HCT116 (cell line): ENCODE measurements at regions not wholly inside any gene's neighbourhood (a gene's known extent, or its start where the extent isn't known, plus 50 kb on each side); places are given as distances from the start of the nearest gene placed in this dataset.

ENCODE experiments used
- ATAC-seq: fragments of 200-7000 bp; cut with Tn5 transposase; 2 replicates; pipeline ENCODE4 v1.9.1; 2020; ENCODE audit warnings: mild to moderate bottlenecking, moderate library complexity
- BruUV-seq: library from RNA; stranded (reverse); fragments of 400-500 nt; replicated peaks from 2 replicates; lab custom pipeline; 2021; lab: Mats Ljungman, UMichigan
- CTCF ChIA-PET: fragments of 300-600 bp; sonication (Branson Sonifier 250); formaldehyde crosslinking; loops from one replicate; lab custom pipeline; 2021; ENCODE audit warnings: antibody characterized with exemption; lab: Charles Lee
- POLR2A ChIA-PET: fragments of 300-600, 350-600 bp; sonication (Branson Sonifier 250); formaldehyde crosslinking; loops from one replicate; lab custom pipeline; 2021; ENCODE audit warnings: antibody characterized with exemption; lab: Charles Lee
- RAD21 ChIA-PET, 2 experiments: fragments of 300-600 bp; sonication (Branson Sonifier 250); formaldehyde crosslinking; loops; one replicate each; lab custom pipeline; 2023; ENCODE audit warnings: low total read pairs in 2 of 2; ENCODE audit not compliant: uncharacterized antibody in 2 of 2, unreplicated experiment in 2 of 2, low non-redundant PET in 1 of 2; lab: Charles Lee
- DNase-seq: peaks from one replicate; pipeline ENCODE4 v3.0.0-alpha.2; 2010; ENCODE audit warnings: low read depth, low spot score
- H2AFZ ChIP-seq: fragments of 200-600 bp; shearing (Covaris generic), sonication (generic); 2 replicates; pipeline ENCODE4 v1.6.1; 2017; ENCODE audit warnings: low read depth, mixed run types, mixed read lengths, antibody characterized with exemption, low read length; ENCODE audit not compliant: poor library complexity, severe bottlenecking
- H3K27ac ChIP-seq: 2 replicates; pipeline ENCODE4 v1.5.1; 2012; ENCODE audit warnings: low read depth, low read length
- H3K27me3 ChIP-seq: fragments of 200-600 bp; sonication (generic); 2 replicates; pipeline ENCODE4 v1.6.1; 2016; ENCODE audit warnings: mixed run types, low read length, mixed read lengths; ENCODE audit not compliant: insufficient read depth
- H3K36me3 ChIP-seq, 2 experiments: fragments of 200-500 bp in 1 of 2; fragments of 200-600 bp in 1 of 2; sonication (Bioruptor generic) in 1 of 2; sonication (generic) in 1 of 2; 2 replicates each; pipeline versions ENCODE4 v1.5.1 to v1.6.1; 2014 to 2016; ENCODE audit warnings: low read length in 2 of 2, inconsistent platforms in 1 of 2, mixed read lengths in 1 of 2, mixed run types in 1 of 2; ENCODE audit not compliant: insufficient read depth in 2 of 2, control insufficient read depth in 1 of 2
- H3K4me1 ChIP-seq, 2 experiments: fragments of 200-600 bp in 1 of 2; sonication (generic) in 1 of 2; 2 replicates each; pipeline versions ENCODE4 v1.5.1 to v1.6.1; 2012 to 2017; ENCODE audit warnings: low read length in 2 of 2, inconsistent platforms in 1 of 2, mild to moderate bottlenecking in 1 of 2, mixed read lengths in 1 of 2, mixed run types in 1 of 2, moderate library complexity in 1 of 2; ENCODE audit not compliant: insufficient read depth in 2 of 2, control insufficient read depth in 1 of 2
- H3K4me2 ChIP-seq: fragments of 200-600 bp; sonication (generic); 2 replicates; pipeline ENCODE4 v1.6.1; 2017; ENCODE audit warnings: mixed run types, low read length, mixed read lengths
- H3K4me3 ChIP-seq, 2 experiments: fragments of 200-600 bp in 1 of 2; sonication (generic) in 1 of 2; replicated peaks in 1 of 2; 2 replicates each; pipeline ENCODE4 v1.5.1; 2011 to 2016; ENCODE audit warnings: low read length in 2 of 2, control low read depth in 1 of 2, low read depth in 1 of 2, mild to moderate bottlenecking in 1 of 2, mixed read lengths in 1 of 2, mixed run types in 1 of 2
- H3K79me2 ChIP-seq: fragments of 200-600 bp; sonication (generic); 2 replicates; pipeline ENCODE4 v1.6.1; 2017; ENCODE audit warnings: mild to moderate bottlenecking, mixed run types, low read length, moderate library complexity, mixed read lengths; ENCODE audit not compliant: insufficient read depth
- H3K9ac ChIP-seq: fragments of 200-600 bp; sonication (generic); 2 replicates; pipeline ENCODE4 v1.6.1; 2016; ENCODE audit warnings: low read length, mixed read lengths
- H3K9me2 ChIP-seq: fragments of 200-600 bp; sonication (generic), shearing (Covaris generic); 2 replicates; pipeline ENCODE4 v1.6.1; 2017; ENCODE audit warnings: mixed run types, mild to moderate bottlenecking, moderate library complexity; ENCODE audit not compliant: insufficient read depth
- H3K9me3 ChIP-seq, 2 experiments: fragments of 200-500 bp in 1 of 2; fragments of 200-600 bp in 1 of 2; sonication (Bioruptor generic) in 1 of 2; sonication (generic) in 1 of 2; 2 replicates each; pipeline ENCODE4 v1.6.1; 2014 to 2017; ENCODE audit warnings: low read length in 2 of 2, mixed read lengths in 2 of 2, inconsistent platforms in 1 of 2, low read depth in 1 of 2, mild to moderate bottlenecking in 1 of 2, mixed run types in 1 of 2, moderate library complexity in 1 of 2; ENCODE audit not compliant: control insufficient read depth in 1 of 2, insufficient read depth in 1 of 2
- H4K20me1 ChIP-seq: fragments of 200-600 bp; sonication (generic), shearing (Covaris generic); 2 replicates; pipeline ENCODE4 v1.6.1; 2017; ENCODE audit warnings: mixed run types, mild to moderate bottlenecking, moderate library complexity; ENCODE audit not compliant: insufficient read depth
- ELF1 ChIP-seq: IDR thresholded peaks from 2 replicates; pipeline ENCODE4 v1.6.1; 2012; ENCODE audit warnings: low read depth, borderline replicate concordance
- EZH2phosphoT487 ChIP-seq: fragments of 200-600 bp; IDR thresholded peaks from 2 replicates; pipeline ENCODE4 v1.6.1; 2018; ENCODE audit warnings: antibody characterized with exemption, borderline replicate concordance
- JUND ChIP-seq: IDR thresholded peaks from 2 replicates; pipeline ENCODE4 v1.6.1; 2012
- POLR2A ChIP-seq: IDR thresholded peaks from 2 replicates; pipeline ENCODE4 v1.7.0; 2011; ENCODE audit warnings: borderline replicate concordance; ENCODE audit not compliant: insufficient read depth, insufficient read length; ENCODE audit errors: extremely low read depth
- RAD21 ChIP-seq: IDR thresholded peaks from 2 replicates; pipeline ENCODE4 v1.6.1; 2012; ENCODE audit warnings: low read depth, mild to moderate bottlenecking
- TCF7L2 ChIP-seq: IDR thresholded peaks from 2 replicates; pipeline ENCODE4 v1.7.0; 2011; ENCODE audit warnings: borderline replicate concordance, inconsistent platforms; ENCODE audit not compliant: insufficient read depth, insufficient read length; ENCODE audit errors: extremely low read depth
- YY1 ChIP-seq: IDR thresholded peaks from 2 replicates; pipeline ENCODE4 v1.6.1; 2011; ENCODE audit warnings: low read length, low read depth, moderate library complexity, mild to moderate bottlenecking; ENCODE audit not compliant: insufficient replicate concordance; ENCODE audit errors: extremely low read depth
- ZNF274 ChIP-seq: fragments of 200-500 bp; sonication (Bioruptor generic); IDR thresholded peaks from 2 replicates; pipeline ENCODE4 v1.6.1; 2014; ENCODE audit warnings: mild to moderate bottlenecking, low read depth, low read length, inconsistent platforms
- intact Hi-C: fragments of 100-400 bp; cut with micrococcal nuclease; formaldehyde crosslinking; loops from 2 replicates; pipeline ENCODE4 v1.10.0; 2022
- TF ChIP-seq, protein P1 (sequence below), 3 experiments: fragments of 200-600 bp in 1 of 3; sonication (generic) in 1 of 3; IDR thresholded peaks in 2 of 3; conservative IDR thresholded peaks in 1 of 3; 2 replicates each; pipeline ENCODE4 v1.5.1; 2012 to 2017; ENCODE audit warnings: low read depth in 2 of 3, low read length in 2 of 3, antibody characterized with exemption in 1 of 3, borderline replicate concordance in 1 of 3, control low read depth in 1 of 3, mild to moderate bottlenecking in 1 of 3, mixed read lengths in 1 of 3, mixed run types in 1 of 3, moderate library complexity in 1 of 3; ENCODE audit not compliant: insufficient read depth in 1 of 3

DNA sequence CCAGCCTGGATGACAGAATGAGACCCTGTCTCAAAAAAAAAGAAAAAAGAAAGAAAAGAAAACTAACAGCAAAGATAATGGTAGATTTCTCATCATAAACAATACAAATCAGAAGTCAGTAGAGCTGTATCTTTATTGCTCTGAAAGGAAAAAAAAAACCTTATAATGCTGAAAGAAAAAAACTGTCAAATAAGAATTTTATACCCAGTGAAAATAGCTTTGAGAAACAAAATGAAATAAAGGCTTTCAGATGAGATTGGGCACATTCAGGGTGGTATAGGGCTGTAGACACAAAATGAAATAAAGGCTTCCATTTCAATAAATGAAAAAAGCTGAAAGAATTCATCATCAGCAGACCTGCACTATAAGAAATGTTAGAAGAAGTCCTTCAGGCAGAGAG, 105.0 kb upstream of the FOXN3 start:
- Histone ChIP-seq H3K79me2 (no peaks in the 10 kb centered on the region), H3K27ac (no peak overlapping the region), H3K4me2 (no peak overlapping the region), H3K9me2 (no peaks in the 10 kb centered on the region), H3K9me3 (peaks cover 0 to 8% of the 10 kb centered on the region in 2 experiments; a peak in 2 of 4 replicates), H3K9ac (no peak overlapping the region), H4K20me1 (no peaks in the 10 kb centered on the region), H3K27me3 (no peaks in the 10 kb centered on the region), H3K4me1 (no peaks in the 10 kb centered on the region), H3K36me3 (no peaks in the 10 kb centered on the region), H2AFZ (no peak overlapping the region), H3K4me3 (no peak overlapping the region)
- TF ChIP-seq ZNF274 (no peak), POLR2A (no peak)
- no TSS peak for BruUV-seq
- DNase-seq (no peak), ATAC-seq (no peak)
- ChIA-PET CTCF (no interaction called here), RAD21 (no interaction called here), POLR2A (no interaction called here)
- intact Hi-C loops, result no loop called here

- ChIA-PET CTCF (no interaction called here), RAD21 (no interaction called here)
- H3K4me3 ChIP-seq, result no peak overlapping the region
- no peaks in the 10 kb centered on the region for H3K9me2 ChIP-seq
- ATAC-seq, result no peak
- no peak for DNase-seq
- TF ChIP-seq EZH2phosphoT487 (no peak), RAD21 (no peak), JUND (no peak), TCF7L2 (no peak), YY1 (no peak), ELF1 (no peak), POLR2A (no peak)
- TF ChIP-seq, protein P1, sequence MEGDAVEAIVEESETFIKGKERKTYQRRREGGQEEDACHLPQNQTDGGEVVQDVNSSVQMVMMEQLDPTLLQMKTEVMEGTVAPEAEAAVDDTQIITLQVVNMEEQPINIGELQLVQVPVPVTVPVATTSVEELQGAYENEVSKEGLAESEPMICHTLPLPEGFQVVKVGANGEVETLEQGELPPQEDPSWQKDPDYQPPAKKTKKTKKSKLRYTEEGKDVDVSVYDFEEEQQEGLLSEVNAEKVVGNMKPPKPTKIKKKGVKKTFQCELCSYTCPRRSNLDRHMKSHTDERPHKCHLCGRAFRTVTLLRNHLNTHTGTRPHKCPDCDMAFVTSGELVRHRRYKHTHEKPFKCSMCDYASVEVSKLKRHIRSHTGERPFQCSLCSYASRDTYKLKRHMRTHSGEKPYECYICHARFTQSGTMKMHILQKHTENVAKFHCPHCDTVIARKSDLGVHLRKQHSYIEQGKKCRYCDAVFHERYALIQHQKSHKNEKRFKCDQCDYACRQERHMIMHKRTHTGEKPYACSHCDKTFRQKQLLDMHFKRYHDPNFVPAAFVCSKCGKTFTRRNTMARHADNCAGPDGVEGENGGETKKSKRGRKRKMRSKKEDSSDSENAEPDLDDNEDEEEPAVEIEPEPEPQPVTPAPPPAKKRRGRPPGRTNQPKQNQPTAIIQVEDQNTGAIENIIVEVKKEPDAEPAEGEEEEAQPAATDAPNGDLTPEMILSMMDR (IDR thresholded peaks at IDR 0.05 in 2 of 3, conservative IDR thresholded peaks at IDR 0.05 in 1 of 3; ENCODE audit: borderline replicate concordance in 1 of 3, insufficient read depth in 1 of 3, low read depth in 2 of 3, low read length in 2 of 3), result no peak
- TF ChIP-seq, all 23 proteins: peak for 0
- POLR2A ChIA-PET, result no interaction called here
- Histone ChIP-seq H3K4me1 (no peaks in the 10 kb centered on the region), H3K4me2 (no peak overlapping the region), H3K9ac (no peak overlapping the region), H3K27ac (no peak overlapping the region), H3K36me3 (no peaks in the 10 kb centered on the region), H4K20me1 (no peaks in the 10 kb centered on the region), H3K79me2 (no peaks in the 10 kb centered on the region), H3K9me3 (peaks cover 0 to 8% of the 10 kb centered on the region in 2 experiments; a peak in 2 of 4 replicates), H3K27me3 (no peaks in the 10 kb centered on the region), H2AFZ (no peak overlapping the region)
- intact Hi-C loops, result no loop called here
- no TSS peak for BruUV-seq
These were observed 102.0 kb upstream of the FOXN3 start for GRCh38 chr14:89519040-89519439.
